HT1080 (cell line): ENCODE measurements at regions not wholly inside any gene's neighbourhood (a gene's known extent, or its start where the extent isn't known, plus 50 kb on each side); places are given as distances from the start of the nearest gene placed in this dataset.
A peak's percentile ranks its signal among the peaks of the same experiment; 100 is the strongest.

Experiments
- DNase-seq: peaks from one replicate; pipeline ENCODE4 v3.0.0-alpha.2; 2015; ENCODE audit warnings: low read depth

GRCh38 chr12:124687174-124687902, 119.9 kb upstream of the NCOR2 start:
- DNase-seq: no peak

GRCh38 chr12:124686370-124687173, 119.2 kb upstream of the NCOR2 start:
- no peak for DNase-seq

GRCh38 chr12:124685689-124686369, 118.4 kb upstream of the NCOR2 start:
- peak; percentile 40 for DNase-seq

GRCh38 chr12:124684971-124685688, 117.7 kb upstream of the NCOR2 start:
- peak; percentile 55 for DNase-seq

- no peak for DNase-seq
Observed at GRCh38 chr12:124684496-124684895, 117.1 kb upstream of the NCOR2 start.

- DNase-seq: no peak
Observed at GRCh38 chr12:124683152-124684124, 116.0 kb upstream of the NCOR2 start.

GRCh38 chr12:124682425-124683151, 115.2 kb upstream of the NCOR2 start:
- DNase-seq: no peak

GRCh38 chr12:124681779-124682391, 114.5 kb upstream of the NCOR2 start:
- peak; percentile 24 for DNase-seq

GRCh38 chr12:124680863-124681778, 113.7 kb upstream of the NCOR2 start:
- peak; percentile 83 for DNase-seq

GRCh38 chr12:124679533-124680371, 112.3 kb upstream of the NCOR2 start:
- DNase-seq: no peak

- DNase-seq: no peak
Observed at GRCh38 chr12:124679047-124679446, 111.6 kb upstream of the NCOR2 start.

- DNase-seq: no peak
Observed at GRCh38 chr12:124678421-124678893, 111.0 kb upstream of the NCOR2 start.

GRCh38 chr12:124677552-124678356, 110.3 kb upstream of the NCOR2 start:
- no peak for DNase-seq

GRCh38 chr12:124676714-124677462, 109.5 kb upstream of the NCOR2 start:
- no peak for DNase-seq
